T-helper 2 cell treated with Interferon-gamma antibody and Interleukin-4, amounts not matched to agents 5 μg/mL and 100 μg/mL, for 36 hours (primary cell): ENCODE measurements at regions not wholly inside any gene's neighbourhood (a gene's known extent, or its start where the extent isn't known, plus 50 kb on each side); places are given as distances from the start of the nearest gene placed in this dataset.
"Not testable (repeated sequence)": the region's sequence is repeated elsewhere in the genome, so short reads cannot be mapped to it uniquely, and the experiment has no call there.

ENCODE experiments used
- DNase-seq: peaks from one replicate; pipeline ENCODE4 v3.0.0; 2021; ENCODE audit warnings: low spot score
- H3K27ac Mint-ChIP-seq: one replicate; pipeline ENCODE4 v1.8.0; 2021; ENCODE audit warnings: mild to moderate bottlenecking, mixed read lengths
- H3K27me3 Mint-ChIP-seq: one replicate; pipeline ENCODE4 v1.8.0; 2021; ENCODE audit warnings: low read depth, mixed read lengths
- H3K36me3 Mint-ChIP-seq: one replicate; pipeline ENCODE4 v1.8.0; 2021; ENCODE audit warnings: low read depth, mixed read lengths
- H3K4me1 Mint-ChIP-seq: one replicate; pipeline ENCODE4 v1.8.0; 2021; ENCODE audit warnings: low read depth, mixed read lengths
- H3K4me3 Mint-ChIP-seq: one replicate; pipeline ENCODE4 v1.8.0; 2022; ENCODE audit warnings: mild to moderate bottlenecking, moderate library complexity, mixed read lengths
- H3K9me3 Mint-ChIP-seq: one replicate; pipeline ENCODE4 v1.8.0; 2021; ENCODE audit warnings: mixed read lengths

- Mint-ChIP-seq H3K9me3 (no peaks in the 10 kb centered on the region), H3K27ac (no peak overlapping the region), H3K36me3 (no peaks in the 10 kb centered on the region), H3K4me1 (no peaks in the 10 kb centered on the region), H3K27me3 (no peaks in the 10 kb centered on the region), H3K4me3 (no peak overlapping the region)
- DNase-seq: no peak
Observed at GRCh38 chr6:147689398-147689797, 180.9 kb downstream of the SAMD5 start.

GRCh38 chr6:147691446-147691845 is 183.0 kb downstream of the SAMD5 start:
- no peak for DNase-seq
- H3K9me3 Mint-ChIP-seq: no peaks in the 10 kb centered on the region
- H3K4me3 Mint-ChIP-seq: no peak overlapping the region
- H3K4me1 Mint-ChIP-seq: no peaks in the 10 kb centered on the region
- no peaks in the 10 kb centered on the region for H3K36me3 Mint-ChIP-seq
- H3K27ac Mint-ChIP-seq: no peak overlapping the region
- H3K27me3 Mint-ChIP-seq: no peaks in the 10 kb centered on the region

- Mint-ChIP-seq H3K4me3 (no peak overlapping the region), H3K27me3 (no peaks in the 10 kb centered on the region), H3K9me3 (no peaks in the 10 kb centered on the region), H3K36me3 (no peaks in the 10 kb centered on the region), H3K4me1 (no peaks in the 10 kb centered on the region), H3K27ac (no peak overlapping the region)
- DNase-seq: no peak
Observed at GRCh38 chr6:147693181-147693580, 184.7 kb downstream of the SAMD5 start.

GRCh38 chr6:147694556-147694955 is 186.1 kb downstream of the SAMD5 start:
- not testable (repeated sequence) for H3K36me3 Mint-ChIP-seq, H3K27ac Mint-ChIP-seq, H3K9me3 Mint-ChIP-seq, H3K27me3 Mint-ChIP-seq, H3K4me3 Mint-ChIP-seq, H3K4me1 Mint-ChIP-seq, DNase-seq

- Mint-ChIP-seq H3K4me1 (no peaks in the 10 kb centered on the region), H3K27me3 (no peaks in the 10 kb centered on the region), H3K9me3 (no peaks in the 10 kb centered on the region), H3K36me3 (no peaks in the 10 kb centered on the region), H3K27ac (no peak overlapping the region), H3K4me3 (no peak overlapping the region)
- no peak for DNase-seq
Observed at GRCh38 chr6:147695819-147696218, 187.3 kb downstream of the SAMD5 start.

- no peak for DNase-seq
- Mint-ChIP-seq H3K27me3 (no peaks in the 10 kb centered on the region), H3K4me3 (no peak overlapping the region), H3K27ac (no peak overlapping the region), H3K9me3 (no peaks in the 10 kb centered on the region), H3K36me3 (no peaks in the 10 kb centered on the region), H3K4me1 (no peaks in the 10 kb centered on the region)
Observed at GRCh38 chr6:147699140-147699539, 190.7 kb downstream of the SAMD5 start.

GRCh38 chr6:147699637-147700036 is 191.1 kb downstream of the SAMD5 start:
- Mint-ChIP-seq H3K36me3 (no peaks in the 10 kb centered on the region), H3K27me3 (no peaks in the 10 kb centered on the region), H3K4me3 (no peak overlapping the region), H3K27ac (no peak overlapping the region), H3K9me3 (no peaks in the 10 kb centered on the region), H3K4me1 (no peaks in the 10 kb centered on the region)
- no peak for DNase-seq

- Mint-ChIP-seq H3K9me3 (no peaks in the 10 kb centered on the region), H3K36me3 (no peaks in the 10 kb centered on the region), H3K27ac (no peak overlapping the region), H3K27me3 (no peaks in the 10 kb centered on the region), H3K4me3 (no peak overlapping the region), H3K4me1 (no peaks in the 10 kb centered on the region)
- no peak for DNase-seq
Observed at GRCh38 chr6:147700436-147701209, 192.1 kb downstream of the SAMD5 start.

- Mint-ChIP-seq H3K27me3 (no peaks in the 10 kb centered on the region), H3K36me3 (no peaks in the 10 kb centered on the region), H3K27ac (no peak overlapping the region), H3K4me3 (no peak overlapping the region), H3K9me3 (no peaks in the 10 kb centered on the region), H3K4me1 (no peaks in the 10 kb centered on the region)
- DNase-seq: no peak
Observed at GRCh38 chr6:147704691-147705090, 196.2 kb downstream of the SAMD5 start.

- Mint-ChIP-seq H3K4me3 (no peak overlapping the region), H3K4me1 (no peaks in the 10 kb centered on the region), H3K36me3 (no peaks in the 10 kb centered on the region), H3K9me3 (no peaks in the 10 kb centered on the region), H3K27me3 (no peaks in the 10 kb centered on the region), H3K27ac (no peak overlapping the region)
- DNase-seq: no peak
Observed at GRCh38 chr6:147707524-147707923, 199.0 kb downstream of the SAMD5 start.

GRCh38 chr6:147708170-147708569 is 199.7 kb downstream of the SAMD5 start:
- Mint-ChIP-seq H3K9me3 (no peaks in the 10 kb centered on the region), H3K27ac (no peak overlapping the region), H3K4me3 (no peak overlapping the region), H3K4me1 (no peaks in the 10 kb centered on the region), H3K36me3 (no peaks in the 10 kb centered on the region), H3K27me3 (no peaks in the 10 kb centered on the region)
- no peak for DNase-seq

- H3K27me3 Mint-ChIP-seq: no peaks in the 10 kb centered on the region
- no peak overlapping the region for H3K4me3 Mint-ChIP-seq
- H3K36me3 Mint-ChIP-seq: no peaks in the 10 kb centered on the region
- no peak for DNase-seq
- H3K27ac Mint-ChIP-seq: no peak overlapping the region
- no peaks in the 10 kb centered on the region for H3K4me1 Mint-ChIP-seq
- no peaks in the 10 kb centered on the region for H3K9me3 Mint-ChIP-seq
Observed at GRCh38 chr6:147709396-147710272, 201.1 kb downstream of the SAMD5 start.

GRCh38 chr6:147710890-147711289 is 202.4 kb downstream of the SAMD5 start:
- Mint-ChIP-seq H3K9me3 (no peaks in the 10 kb centered on the region), H3K27ac (no peak overlapping the region), H3K4me1 (no peaks in the 10 kb centered on the region), H3K36me3 (no peaks in the 10 kb centered on the region), H3K4me3 (no peak overlapping the region), H3K27me3 (no peaks in the 10 kb centered on the region)
- DNase-seq: no peak

GRCh38 chr6:147711476-147711875 is 203.0 kb downstream of the SAMD5 start:
- no peak overlapping the region for H3K27ac Mint-ChIP-seq
- DNase-seq: no peak
- no peaks in the 10 kb centered on the region for H3K9me3 Mint-ChIP-seq
- H3K4me3 Mint-ChIP-seq: no peak overlapping the region
- no peaks in the 10 kb centered on the region for H3K36me3 Mint-ChIP-seq
- no peaks in the 10 kb centered on the region for H3K4me1 Mint-ChIP-seq
- H3K27me3 Mint-ChIP-seq: no peaks in the 10 kb centered on the region
